ENCODE measurements at regions not wholly inside any gene's neighbourhood (a gene's known extent, or its start where the extent isn't known, plus 50 kb on each side); places are given as distances from the start of the nearest gene placed in this dataset.

- TF ChIP-seq CTCF (IDR thresholded peaks at IDR 0.05), result no peak
- TF ChIP-seq POLR2AphosphoS5 (IDR thresholded peaks at IDR 0.05), result no peak
- no peak for TF ChIP-seq POLR2A (IDR thresholded peaks at IDR 0.05)
Measured at GRCh38 chr1:234840253-234840652, 230.3 kb upstream of the IRF2BP2 start.

Data from transverse colon (tissue), 4 donors.